ENCODE measurements at regions not wholly inside any gene's neighbourhood (a gene's known extent, or its start where the extent isn't known, plus 50 kb on each side); places are given as distances from the start of the nearest gene placed in this dataset.

GRCh38 chr15:35657679-35658311 lies 111.8 kb upstream of the DPH6 start:
- DNase-seq (ENCODE audit: low spot score): peak; percentile 61

- DNase-seq (ENCODE audit: low spot score): no peak
Measured at GRCh38 chr15:35663956-35664355, 118.0 kb upstream of the DPH6 start.

DNA sequence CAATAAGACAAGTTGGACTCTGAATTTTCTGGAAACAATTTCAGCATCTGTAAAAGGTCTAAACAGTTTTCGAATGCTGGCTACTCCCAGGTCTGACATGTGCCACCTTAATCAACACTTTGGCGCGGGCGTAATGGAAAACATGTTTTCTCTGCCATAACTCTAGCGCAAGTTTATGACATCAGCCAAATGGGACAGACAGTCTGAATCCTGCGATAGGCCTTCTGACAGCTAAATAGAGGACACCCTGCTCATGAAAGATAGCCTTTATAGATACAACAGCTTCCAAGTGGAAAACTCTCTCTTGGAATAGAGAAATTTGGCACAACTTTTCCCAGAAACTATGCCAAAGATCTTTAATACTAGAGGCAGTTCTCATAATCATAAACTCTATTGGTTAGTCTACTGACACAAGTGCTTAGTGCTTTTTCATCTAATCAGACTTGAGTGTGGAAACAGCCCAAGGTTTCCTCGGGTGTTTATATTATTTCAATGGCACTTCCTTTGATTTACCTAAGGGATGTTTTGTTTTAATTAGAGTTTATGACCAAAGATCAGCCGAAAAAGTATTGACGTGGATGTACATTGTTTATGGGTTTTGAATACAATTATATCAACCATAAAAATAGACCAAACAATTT lies 120.1 kb upstream of the DPH6 start:
- no peak for DNase-seq (ENCODE audit: low spot score)

GRCh38 chr15:35667908-35668307 lies 121.9 kb upstream of the DPH6 start:
- no peak for DNase-seq (ENCODE audit: low spot score)

GRCh38 chr15:35669021-35669420 lies 123.1 kb upstream of the DPH6 start:
- no peak for DNase-seq (ENCODE audit: low spot score)

GRCh38 chr15:35669432-35670045 lies 123.6 kb upstream of the DPH6 start:
- DNase-seq (ENCODE audit: low spot score): no peak

- DNase-seq (ENCODE audit: low spot score): peak; percentile 69
Measured at GRCh38 chr15:35671197-35671596, 125.2 kb upstream of the DPH6 start.

GRCh38 chr15:35671981-35672380 lies 126.0 kb upstream of the DPH6 start:
- DNase-seq (ENCODE audit: low spot score): peak; percentile 25

- DNase-seq (ENCODE audit: low spot score): no peak
Measured at GRCh38 chr15:35673093-35673684, 127.2 kb upstream of the DPH6 start.

DNA sequence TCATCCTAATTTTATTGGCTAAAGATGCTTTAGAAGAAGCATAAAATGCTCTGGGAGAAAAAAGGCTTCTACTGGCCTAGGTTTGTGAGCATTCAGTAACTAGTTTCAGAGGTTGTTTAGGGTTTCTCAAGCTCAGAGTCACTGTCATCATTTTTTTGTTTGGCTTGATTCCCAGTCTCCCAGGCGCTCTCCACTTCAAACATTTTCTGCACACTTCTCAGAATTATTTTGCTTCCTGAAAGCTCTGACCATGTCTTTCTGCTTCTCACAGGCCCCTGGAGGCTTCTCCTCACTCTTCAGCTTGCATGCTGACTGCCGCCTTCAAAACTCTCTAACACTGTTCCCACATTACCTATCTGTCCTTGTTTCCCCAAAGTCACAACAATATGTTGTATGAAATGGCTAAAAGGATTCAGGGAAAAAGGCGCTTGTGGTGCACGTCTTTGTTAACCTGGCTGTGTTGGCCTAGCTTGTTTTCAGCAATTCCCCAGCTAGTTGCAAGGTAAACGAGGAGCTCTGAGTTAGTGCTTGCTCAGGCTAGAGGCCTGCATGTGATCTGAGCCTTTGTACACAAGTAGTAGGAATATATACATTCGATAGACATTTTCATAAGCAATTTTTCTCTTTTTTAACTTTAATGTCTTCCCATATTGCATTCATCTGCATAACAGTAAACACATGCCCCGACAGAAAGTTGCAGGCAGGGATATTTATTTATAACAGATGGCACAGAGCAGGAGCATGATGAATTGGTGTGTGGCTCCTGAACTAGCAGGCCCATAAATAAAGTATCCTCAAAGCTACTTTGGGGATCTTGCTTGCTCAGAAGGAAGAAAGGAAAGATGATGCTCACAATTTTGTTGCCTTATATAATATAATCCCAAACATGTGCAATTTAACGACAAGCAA lies 129.2 kb upstream of the DPH6 start:
- DNase-seq (ENCODE audit: low spot score): peak; percentile 23

DNA sequence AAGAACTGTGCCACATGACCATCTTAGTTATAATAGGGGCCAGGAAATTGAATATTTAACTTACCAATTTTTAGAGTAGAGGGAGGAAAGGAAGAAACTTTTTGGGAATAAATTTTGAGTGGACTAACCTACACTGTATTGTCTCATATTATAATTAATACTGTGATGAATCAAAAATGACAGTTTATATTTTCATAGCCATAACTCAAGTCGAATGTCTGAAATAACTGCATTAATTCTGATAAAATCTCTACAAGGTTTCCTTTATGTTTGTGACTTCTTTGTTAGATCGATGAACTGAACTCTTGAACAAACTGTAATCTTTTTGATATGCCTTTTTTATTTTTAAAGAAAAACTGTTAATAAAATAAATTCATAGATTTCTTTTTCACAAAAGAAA lies 132.8 kb upstream of the DPH6 start:
- no peak for DNase-seq (ENCODE audit: low spot score)

GRCh38 chr15:35679186-35679585 lies 133.2 kb upstream of the DPH6 start:
- DNase-seq (ENCODE audit: low spot score): no peak

DNA sequence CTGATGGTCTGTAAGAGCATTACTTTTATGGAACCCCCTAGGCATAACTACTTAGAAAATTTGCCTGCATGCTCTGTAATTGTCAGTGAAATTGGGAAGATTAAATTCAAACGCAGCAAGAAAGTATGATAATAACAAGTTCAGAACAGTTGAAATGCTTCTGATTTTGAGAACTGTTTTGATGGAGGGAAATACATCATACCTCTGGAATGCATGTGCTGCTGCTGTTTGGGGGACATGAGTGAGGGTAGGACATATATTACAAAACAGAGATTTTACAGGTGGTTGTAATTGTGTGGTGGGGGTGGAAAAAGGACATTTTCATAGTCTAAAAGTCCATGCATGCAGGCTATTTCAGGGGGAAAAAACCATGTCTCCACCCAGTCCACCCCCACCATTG lies 135.0 kb upstream of the DPH6 start:
- DNase-seq (ENCODE audit: low spot score): no peak

DNA sequence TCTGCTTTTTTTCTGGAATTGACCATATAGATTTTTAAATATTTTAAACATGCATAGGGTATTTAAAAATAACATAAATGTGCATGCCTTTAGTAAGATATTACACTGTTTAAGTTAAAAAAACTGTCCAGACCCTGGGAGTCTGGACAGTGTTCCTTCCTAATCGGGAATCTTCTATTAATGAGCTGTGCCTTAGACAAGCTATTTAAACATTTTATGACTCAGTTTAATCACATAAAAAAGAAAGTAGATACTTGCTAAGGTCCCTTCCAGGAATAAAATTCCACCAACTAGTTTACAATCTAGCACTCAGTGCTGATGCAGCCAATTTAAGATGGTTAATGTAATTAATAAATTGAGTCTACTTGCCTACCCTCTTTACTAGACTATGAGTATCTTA lies 140.4 kb upstream of the DPH6 start:
- no peak for DNase-seq (ENCODE audit: low spot score)

DNA sequence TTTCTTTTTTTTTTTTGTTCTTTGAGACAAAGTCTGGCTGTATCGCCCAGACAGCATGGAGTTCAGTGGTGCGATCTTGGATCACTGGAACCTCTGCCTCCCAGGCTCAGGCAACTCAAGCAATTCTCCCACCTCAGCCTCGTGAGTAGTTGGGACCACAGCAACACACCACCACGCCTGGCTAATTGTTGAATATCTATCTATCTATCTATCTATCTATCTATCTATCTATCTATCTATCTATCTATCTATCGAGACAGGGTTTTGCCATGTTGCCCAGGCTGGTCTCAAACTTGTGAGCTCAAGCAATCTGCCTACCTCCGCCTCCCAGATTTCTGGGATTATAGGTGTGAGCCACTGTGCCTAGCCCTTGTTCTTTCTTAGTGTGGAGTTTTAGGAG lies 143.3 kb upstream of the DPH6 start:
- no peak for DNase-seq (ENCODE audit: low spot score)

GRCh38 chr15:35690089-35690488 lies 144.1 kb upstream of the DPH6 start:
- no peak for DNase-seq (ENCODE audit: low spot score)

DNA sequence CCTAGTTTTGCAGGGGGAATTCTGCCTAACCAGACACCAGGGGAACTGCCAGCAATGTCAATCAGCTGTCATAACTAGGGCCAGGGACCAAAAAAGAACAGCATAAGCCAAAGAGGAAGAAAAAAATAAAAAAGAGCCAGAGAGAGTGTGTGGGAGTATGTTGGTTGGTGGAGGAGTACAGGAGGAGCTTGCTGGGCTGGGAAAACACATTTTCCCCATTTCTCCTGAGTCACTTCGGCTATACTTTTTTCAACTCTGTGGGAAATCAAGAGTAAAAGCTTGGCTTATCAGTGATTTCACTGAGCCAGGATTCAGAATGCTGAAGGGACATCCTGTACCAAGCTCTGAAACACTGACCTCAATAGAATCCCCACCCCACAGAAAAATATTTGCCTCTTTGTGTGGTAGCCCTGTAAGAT lies 144.7 kb upstream of the DPH6 start:
- peak; percentile 26 for DNase-seq (ENCODE audit: low spot score)

- no peak for DNase-seq (ENCODE audit: low spot score)
Measured at GRCh38 chr15:35691173-35691761, 145.3 kb upstream of the DPH6 start.

- DNase-seq (ENCODE audit: low spot score): no peak
Measured at GRCh38 chr15:35691891-35692867, 146.2 kb upstream of the DPH6 start.

DNA sequence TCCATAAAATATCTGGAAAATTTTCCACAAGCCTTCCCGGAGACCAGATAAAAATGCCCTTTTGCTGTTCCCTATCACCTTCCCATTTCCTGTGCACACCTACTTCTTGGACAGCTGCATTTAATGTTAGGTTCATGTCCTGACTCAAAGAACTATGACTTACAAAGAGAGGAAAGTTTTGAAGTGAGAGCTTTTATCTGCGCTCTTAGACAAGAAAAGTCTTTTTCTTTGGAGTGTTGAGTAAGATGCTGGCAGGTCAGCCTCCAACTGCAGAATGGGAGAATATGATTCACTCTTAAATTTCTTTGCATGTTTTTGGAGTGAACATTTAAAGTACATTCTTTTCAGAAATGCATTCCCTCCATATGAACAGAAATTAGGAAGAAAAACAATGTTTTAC lies 147.3 kb upstream of the DPH6 start:
- no peak for DNase-seq (ENCODE audit: low spot score)

DNA sequence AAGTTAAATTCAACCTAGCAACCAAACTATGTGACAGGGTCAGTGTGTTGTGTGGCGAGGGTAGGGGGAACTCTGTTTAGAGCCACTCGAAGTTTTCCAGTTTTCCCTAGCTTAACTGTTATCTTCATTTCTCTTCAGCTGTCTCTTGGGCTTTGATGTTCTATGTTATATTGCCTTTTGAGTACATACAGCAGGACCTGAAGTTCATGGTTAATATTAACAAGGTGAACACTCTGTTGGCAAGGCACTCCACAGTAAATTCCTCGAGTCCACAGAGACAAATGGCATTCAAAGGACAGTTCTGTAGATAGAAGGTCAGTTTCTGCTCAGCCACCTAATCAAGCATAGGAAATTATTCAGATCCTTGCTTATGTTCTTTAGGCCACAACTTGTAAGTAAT lies 147.9 kb upstream of the DPH6 start:
- peak; percentile 62 for DNase-seq (ENCODE audit: low spot score)
